ENCODE measurements at regions not wholly inside any gene's neighbourhood (a gene's known extent, or its start where the extent isn't known, plus 50 kb on each side); places are given as distances from the start of the nearest gene placed in this dataset.
"Not testable (repeated sequence)": the region's sequence is repeated elsewhere in the genome, so short reads cannot be mapped to it uniquely, and the experiment has no call there.

DNA sequence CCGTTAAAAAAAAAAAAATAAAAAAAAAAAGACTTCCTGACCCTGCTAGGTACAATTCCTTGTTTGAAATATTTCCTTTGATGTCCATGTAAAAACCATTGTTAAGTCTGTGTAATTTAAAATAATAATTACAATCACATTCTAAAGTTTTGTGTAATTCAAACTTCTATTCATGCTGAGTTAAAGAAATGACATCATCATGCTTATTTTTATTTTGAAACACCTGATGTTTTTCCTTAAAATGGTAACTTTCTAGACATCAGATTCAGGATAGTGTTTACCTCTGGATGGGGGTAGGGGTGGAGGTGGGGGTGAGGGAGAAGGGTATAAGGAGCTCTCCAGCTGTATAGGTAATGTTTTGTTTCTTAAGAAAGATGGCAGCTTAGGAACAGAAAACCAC, 92.8 kb downstream of the ADCYAP1 start:
- no peak for DNase-seq (ENCODE audit: low spot score)

DNA sequence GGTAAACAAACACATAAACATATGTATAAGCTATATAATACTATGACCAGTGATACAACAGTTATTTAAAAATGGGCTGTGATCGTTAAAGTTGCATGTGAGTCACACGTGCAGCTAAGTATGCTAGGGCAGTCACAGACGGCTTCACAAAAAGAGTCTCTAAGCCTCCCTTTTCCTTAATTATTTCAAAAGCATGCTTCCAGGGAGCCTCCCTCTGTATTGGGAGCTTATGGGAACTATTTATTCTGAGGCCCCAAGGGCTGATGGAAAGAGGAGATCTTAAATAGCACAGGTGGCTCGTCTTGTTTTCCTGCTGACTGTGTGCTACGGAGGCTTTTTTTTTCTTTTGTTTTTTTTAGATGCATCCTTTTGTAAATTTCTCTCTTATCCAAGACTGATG, 94.3 kb downstream of the ADCYAP1 start:
- no peak for DNase-seq (ENCODE audit: low spot score)

DNA sequence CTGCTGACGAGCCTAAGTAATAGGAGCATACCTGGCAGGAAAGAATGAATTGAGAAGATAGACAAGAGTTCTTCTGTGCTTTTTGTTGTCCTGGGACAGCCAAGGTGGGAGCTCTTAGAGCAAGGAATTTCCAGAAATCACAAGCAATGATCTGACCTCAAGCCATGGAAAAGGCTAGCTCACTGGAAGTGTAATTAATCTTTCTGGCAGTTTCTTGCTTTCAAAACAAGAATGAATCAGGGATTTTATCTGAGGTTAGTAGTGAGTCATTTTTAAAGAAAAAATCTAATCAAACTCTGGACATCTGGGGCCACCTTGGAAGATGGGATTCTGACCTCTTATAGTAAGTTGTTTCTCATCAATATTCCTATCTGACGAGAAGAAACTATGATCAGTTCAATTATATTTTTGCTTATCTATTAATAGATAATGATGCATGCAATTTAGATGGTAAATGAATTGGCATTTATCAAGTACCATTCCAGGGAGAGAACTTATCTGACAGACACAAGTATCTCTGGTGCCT, 98.0 kb downstream of the ADCYAP1 start:
- DNase-seq (ENCODE audit: low spot score) = no peak

DNA sequence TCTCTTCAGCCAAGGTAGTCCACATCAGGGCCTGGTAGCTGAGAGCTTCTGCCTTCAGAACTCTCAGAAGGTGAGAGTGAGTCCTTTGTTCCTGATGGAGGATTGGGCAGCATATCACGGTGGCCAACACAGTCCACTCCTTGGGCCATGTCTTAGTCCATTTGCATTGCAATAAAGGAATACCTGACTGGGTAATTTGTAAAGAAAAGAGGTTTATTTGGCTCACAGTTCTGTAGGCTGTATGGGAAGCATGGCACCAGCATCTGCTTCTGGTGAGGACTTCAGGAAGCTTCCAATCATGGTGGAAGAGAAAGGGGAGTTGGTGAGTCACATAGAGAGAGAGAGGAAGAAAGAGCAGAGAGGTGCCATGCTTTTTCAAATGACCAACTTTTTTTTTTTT, 98.8 kb downstream of the ADCYAP1 start:
- DNase-seq (ENCODE audit: low spot score) = no peak

DNA sequence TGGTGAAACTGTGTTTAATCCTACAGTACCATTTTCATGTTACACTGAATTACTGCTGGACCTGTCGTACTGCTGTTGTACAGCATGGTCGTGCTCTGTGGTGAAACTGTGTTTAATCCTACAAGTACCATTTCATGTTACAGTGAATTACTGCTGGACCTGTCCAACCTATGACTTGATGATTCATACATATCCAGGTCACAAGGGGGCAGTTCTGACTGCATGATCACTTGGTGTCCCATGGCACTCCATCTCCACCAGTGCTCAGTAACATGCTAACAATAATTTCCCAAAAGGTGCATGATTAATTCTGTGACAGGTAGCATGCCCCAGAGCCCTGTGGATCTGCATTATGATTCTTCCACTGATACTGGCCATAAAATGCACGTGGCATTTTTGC, 101.6 kb downstream of the ADCYAP1 start:
- no peak for DNase-seq (ENCODE audit: low spot score)

DNA sequence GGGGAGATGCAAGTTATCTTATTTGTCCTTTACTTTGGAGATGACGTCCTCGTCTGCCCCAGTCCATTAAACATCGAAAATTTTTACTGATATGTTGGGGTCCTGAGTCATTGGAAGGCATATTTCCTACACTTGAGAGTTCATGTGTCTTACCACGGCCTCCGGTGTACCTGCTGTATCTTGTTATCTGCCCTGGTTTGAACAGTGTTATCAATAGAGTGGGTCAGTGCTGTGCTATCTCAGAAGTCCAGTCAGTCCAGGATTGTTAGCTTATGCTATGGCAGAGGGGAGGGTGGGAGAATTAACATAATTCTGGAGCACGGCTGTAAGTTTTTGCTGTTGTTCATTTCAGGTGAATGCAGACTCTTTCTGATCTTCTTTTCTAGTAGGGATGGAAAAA, 102.3 kb downstream of the ADCYAP1 start:
- no peak for DNase-seq (ENCODE audit: low spot score)

DNA sequence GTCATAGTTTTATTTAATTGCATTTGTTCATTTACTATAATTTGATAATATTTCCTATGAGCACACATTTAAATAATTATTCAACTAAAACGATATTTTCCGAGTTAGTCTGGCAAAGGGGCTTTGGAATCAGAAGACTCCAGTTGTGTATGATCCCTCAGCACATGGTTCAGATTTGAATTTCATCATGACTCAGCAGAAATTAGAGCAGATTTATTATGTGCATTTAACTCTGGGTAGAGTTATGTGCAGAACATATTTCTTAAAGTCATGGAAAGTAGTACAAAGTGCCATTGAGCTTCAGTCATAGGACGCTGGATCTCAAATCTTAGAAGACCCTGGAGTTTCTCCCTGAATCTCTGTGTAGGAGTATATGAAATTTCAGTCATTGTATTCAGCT, 106.7 kb downstream of the ADCYAP1 start:
- no peak for DNase-seq (ENCODE audit: low spot score)

DNA sequence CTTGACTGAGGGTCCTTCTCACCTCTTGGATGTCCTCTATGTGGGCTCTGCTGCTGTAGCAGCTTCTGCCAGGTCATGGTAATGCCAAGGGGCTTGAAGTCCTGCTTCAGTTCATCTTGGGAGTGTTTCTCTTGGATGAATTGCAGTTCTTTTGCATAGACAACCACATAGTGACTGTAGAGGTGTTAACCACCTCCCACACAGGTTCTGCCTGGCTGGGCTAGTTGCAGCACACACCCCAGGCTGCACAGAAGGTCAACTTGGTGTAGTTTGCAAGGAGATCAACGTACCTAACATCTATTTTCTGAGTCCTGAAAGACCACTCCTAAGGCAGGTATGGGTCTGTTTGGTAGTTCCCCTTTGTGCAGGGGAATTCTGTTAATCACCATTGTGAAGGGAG, 108.1 kb downstream of the ADCYAP1 start:
- no peak for DNase-seq (ENCODE audit: low spot score)

DNA sequence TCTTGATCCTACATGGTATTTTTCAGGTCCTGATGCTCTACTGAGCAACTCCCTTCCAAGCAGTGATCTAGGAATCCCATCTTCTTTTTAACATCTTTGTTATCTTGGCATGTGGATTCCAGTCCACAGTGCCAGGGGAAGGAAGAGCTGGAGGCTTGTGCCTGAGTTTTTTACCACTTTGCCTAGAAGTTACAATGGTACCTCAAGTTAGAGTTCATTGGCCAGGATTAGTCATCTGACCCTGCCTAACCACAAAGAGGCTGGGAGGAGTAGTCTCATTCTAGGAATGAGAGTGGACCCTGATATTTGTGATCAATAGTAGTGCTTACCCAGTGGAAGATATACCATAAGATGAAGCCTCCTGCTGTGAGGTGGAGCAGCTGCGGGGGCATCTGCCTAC, 109.3 kb downstream of the ADCYAP1 start:
- no peak for DNase-seq (ENCODE audit: low spot score)

DNA sequence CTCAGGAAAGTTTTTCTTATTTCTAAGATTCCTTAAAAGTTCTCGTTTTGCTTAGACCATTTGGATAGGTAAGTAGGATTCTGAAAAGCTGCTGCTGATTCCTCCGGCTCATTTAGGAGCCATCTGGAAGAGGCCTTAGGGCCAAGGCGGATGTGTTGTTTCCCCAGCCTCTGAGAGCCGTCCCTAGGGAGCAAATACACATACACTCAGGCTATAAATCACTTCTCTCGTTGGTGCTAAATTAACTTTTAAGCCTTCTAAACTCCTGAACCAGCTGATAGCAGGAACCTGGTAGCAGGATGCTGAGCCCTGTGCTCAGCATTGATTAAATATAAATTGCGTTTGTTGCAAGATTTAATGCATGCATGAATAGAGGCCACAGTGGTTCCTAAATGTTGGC, 109.8 kb downstream of the ADCYAP1 start:
- DNase-seq (ENCODE audit: low spot score) = no peak

DNA sequence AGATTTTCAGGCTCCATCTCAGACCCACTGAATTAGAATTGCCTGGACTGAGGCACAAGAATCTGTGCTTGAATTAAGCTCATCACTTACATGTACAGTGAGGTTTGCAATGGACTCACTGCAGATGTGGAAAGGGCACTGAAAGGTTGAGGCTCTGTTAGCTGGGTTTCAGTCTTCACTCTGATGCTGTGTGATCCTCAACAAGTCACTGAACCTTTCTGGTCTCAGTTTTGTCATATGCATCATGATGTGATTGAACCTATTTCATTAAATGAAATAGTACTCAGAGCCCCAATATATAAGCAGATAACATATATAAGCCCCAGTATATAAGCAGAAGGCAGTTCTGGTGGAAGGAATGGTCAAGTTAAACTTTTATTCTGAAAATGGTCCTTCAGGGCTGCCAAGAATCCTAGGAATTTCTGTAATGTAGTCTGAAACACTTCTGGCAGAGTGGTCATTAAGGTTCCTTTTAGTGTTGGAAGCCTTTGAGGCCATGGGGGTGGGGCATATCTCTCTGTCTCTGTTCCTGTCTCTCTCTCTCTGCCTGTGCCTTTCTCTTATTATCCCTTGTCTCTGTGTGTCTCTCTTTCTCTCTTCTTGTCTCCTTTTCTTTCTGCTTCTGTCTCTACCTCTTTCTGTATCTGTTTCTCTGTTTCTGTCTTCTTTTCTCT, 110.4 kb downstream of the ADCYAP1 start:
- no peak for DNase-seq (ENCODE audit: low spot score)

DNA sequence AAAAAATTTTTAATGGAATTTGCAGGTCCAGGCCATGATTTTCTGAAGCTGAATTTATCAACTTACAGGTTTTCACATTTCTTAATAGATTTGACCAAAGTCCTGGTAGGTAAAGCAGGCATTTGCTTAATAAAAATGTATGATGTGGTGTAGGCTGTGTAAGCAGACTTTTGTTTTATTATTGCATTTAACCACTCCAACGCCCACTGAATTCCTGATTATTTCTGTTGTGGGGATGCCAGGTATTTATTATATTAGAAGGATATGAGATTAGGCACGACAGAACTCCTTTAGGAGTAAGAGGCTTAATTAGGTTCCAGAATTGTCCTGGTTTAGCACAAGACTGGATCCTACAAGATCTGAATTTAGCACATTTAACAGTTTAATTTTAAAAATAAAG, 111.1 kb downstream of the ADCYAP1 start:
- DNase-seq (ENCODE audit: low spot score) = no peak

DNA sequence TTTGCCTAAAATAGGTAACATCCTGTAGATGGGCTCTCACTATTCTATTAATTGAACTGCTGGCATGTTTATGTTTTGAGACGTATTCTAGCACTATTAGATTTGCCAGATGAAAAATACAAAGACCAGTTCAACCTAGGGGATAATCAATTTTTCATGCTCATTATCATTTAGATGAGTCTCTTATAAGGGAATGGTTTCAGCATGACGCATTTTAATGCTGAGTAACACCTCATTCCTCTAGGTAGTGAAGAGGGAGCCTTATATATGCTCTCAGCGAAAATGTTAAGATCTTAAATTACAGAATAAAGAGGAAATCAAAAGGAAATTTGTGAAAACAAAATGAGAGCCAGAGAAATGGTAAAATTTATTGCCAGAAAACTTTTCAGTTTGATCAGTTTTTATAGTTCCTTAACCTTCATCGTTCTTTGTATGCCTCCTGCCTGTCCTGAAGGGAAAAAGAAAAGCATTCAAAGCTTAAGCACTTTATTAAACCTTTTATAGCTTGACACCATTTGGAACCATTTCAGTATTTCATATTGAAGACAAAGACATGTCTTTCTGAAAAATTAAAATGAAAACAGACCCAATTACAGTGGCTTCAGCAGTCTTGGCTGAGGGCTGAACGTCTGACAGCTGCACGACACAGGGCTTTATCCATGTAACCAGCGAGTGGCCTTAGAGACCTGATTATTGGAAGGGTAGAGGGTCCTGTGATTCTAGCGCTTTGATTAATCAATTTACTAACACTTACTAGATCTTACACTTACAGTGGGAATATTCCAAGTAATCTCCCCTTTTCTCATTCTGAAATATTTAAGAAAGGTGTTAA, 112.8 kb downstream of the ADCYAP1 start:
- DNase-seq (ENCODE audit: low spot score) = no peak

DNA sequence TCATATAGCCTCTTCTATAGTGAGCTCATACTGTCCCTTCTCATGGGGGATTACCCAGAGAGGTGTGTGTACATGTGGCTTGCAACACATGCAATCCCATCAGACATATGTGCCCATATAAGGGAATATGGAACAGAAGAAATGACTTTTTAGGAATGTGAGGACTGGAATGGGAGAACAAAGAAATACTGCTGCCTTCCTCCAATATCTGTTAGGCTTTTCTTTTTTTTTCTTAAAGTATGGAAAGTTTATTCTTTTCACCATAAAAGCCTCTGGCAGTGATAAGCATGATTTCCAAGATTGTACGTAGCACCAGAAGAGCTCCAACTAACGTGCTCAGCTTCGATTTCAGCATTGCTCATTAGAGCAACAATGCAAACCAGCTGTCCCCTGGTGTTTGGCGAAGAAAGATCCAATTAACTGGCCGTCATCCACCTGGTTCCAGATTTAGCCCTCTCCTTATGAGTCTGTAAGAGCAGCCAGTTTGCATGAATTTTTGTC, 113.6 kb downstream of the ADCYAP1 start:
- DNase-seq (ENCODE audit: low spot score) = no peak

DNA sequence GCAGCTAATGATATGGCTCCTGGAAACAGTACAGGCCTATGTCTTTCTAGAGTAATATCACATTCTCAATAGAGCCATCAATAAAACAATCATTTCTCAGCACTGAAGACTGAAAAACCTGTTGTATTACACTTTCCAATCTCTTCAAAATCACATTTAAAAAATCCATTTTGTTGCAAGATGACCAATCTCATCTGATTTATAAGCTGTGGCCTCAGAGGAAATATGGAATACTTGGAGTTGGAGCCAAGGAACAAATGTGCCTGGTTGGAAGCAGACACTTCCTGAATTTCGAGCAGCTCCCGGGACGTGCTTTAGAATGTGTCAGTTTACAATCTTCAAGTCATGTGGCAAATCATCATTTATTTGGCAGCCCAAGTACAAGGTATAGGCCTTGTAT, 114.5 kb downstream of the ADCYAP1 start:
- no peak for DNase-seq (ENCODE audit: low spot score)

DNA sequence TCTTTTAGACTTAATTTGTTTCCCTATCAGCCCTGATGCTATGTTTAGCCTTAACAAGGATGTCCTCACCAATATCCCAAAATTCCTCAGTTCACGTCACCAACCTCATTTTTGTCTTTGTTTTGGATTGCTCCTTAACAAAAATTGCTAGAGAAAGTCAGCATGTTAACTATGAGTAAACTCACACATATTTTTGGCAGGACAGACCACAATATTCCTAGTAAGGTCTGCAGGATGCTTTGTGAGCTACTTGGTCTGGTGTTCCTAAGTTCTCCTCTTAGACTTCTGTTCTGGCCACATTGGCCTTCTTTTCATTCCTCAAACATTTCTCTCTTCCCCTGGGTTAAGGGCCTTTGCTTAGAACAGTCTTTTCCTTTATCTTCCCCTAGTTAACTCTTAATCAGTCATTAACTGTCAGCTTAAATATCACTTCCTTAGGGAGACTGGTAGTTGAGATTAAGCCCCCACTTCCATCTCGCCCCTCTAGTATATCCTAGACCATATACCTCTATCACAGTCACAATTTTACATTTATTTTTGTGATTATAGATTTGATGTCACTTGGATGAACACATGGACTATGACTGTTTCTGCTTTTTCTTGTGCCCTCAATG, 116.2 kb downstream of the ADCYAP1 start:
- DNase-seq (ENCODE audit: low spot score) = no peak

DNA sequence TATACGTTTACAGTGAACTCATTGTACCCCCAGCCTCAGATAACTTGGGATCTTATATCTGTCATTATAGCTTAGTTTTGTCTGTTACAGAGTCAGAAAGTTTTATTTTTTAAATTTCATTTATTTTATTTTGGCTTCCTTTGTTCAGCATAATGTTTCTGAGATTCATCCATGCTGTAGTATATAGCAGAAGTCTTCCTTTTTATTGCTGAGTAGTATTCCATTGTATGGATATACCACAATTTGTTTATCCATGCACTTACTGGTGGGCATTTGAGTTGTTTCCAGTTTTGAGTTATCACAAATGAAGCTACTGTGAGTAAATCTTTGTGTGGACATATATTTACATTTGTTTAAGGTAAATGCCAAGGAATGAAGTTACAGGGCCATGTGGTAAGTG, 122.3 kb downstream of the ADCYAP1 start:
- DNase-seq (ENCODE audit: low spot score) = no peak

DNA sequence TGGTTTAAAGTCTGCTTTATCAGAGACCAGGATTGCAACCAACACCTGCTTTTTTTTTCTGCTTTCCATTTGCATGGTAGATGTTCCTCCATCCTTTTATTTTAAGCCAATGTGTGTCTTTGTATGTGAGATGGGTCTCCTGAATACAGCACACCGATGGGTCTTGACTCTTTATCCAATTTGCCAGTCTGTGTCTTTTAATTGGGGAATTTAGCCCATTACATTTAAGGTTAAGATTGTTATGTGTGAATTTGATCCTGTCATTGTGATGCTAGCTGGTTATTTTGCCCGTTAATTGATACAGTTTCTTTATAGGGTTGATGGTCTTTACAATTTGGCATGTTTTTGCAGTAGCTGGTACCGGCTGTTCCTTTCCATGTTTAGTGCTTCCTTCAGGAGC, 128.4 kb downstream of the ADCYAP1 start:
- not testable (repeated sequence) for DNase-seq (ENCODE audit: low spot score)

DNA sequence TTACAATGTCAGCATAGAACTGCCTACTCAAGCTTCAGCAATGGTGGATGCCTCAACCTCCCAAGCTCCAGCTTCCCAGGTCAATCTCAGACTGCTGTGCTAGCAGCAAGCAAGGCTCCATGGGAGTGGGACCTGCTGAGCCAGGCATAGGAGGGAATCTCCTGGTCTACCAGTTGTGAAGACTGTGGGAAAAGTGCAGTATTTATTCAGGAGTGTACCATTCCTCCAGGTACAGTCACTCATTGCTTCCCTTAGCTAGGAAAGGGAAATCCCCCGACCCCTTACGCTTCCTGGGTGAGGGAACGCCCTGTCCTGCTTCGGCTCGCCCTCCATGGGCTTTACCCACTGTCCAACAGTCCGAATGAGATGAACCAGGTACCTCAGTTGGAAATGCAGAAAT, 130.3 kb downstream of the ADCYAP1 start:
- no peak for DNase-seq (ENCODE audit: low spot score)

DNA sequence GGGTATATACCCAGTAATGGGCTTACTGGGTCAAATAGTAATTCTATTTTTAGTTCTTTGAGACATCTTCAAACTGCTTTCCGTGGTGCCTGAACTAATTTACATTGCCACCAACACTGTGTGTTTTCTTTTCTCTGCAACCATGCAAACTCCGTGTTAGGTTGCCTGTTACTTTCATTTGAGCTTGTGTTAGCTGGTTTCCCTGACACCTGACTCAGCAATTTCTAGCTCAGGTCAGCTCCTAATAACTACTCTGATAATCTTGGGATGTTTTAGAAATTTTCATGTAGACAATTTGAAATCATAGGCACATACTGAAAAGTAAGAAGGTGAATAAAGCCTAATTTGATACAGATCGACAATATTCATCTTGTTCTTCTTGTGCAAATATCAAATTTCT, 132.3 kb downstream of the ADCYAP1 start:
- no peak for DNase-seq (ENCODE audit: low spot score)

DNA sequence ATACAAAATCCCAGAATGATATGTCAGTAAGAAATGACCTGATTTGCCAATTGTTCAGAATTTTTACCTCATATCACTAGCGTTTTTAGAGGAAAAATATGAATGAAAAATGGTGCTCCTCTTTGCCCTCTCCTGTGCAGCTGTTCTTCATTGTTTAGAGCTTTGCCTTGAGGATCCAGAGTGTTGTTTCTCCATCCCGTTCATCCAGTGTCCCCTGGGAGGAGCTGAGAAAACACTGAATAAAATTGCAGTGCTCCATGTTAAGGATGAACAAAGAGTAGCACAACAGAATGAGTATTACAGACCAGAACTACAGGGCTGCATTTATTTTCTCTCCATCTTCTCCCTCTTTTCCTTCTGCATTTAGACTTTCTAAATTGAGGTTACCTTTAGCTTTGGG, 133.1 kb downstream of the ADCYAP1 start:
- no peak for DNase-seq (ENCODE audit: low spot score)

DNA sequence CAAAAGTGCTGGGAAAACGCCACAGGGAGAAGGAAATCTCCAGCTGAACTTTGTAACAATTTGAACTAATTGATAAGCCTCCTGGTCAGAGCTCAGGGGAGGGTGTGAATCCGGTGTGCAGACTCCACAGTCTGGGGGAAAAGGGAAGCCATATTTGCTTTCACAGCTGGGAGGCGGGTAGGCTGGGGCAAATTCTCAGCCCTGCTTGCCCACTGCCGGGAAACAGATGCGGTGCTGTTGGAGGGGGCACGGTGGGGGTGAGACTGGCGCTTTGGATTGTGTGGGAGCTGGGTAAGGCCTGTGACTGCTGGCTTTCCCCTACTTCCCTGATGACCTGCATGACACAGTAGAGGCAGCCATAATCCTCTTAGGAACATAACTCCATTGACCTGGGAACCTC, 134.8 kb downstream of the ADCYAP1 start:
- no peak for DNase-seq (ENCODE audit: low spot score)

DNA sequence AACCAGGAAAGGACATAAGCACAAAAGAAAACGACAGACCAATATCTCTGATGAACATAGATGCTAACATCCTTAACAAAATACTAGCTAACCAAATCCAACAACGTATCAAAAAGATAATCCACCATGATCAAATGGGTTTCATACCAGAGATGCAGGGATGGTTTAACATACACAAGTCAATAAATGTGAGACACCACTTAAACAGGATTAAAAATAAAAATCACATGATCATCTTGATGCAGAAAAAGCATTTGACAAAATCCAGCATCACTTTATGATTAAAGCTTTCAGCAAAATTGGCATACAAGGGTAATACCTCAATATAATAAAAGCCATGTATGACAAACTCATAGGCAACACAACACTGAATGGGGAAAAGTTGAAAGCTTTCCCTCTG, 138.4 kb downstream of the ADCYAP1 start:
- not testable (repeated sequence) for DNase-seq (ENCODE audit: low spot score)
